ENCODE measurements at regions not wholly inside any gene's neighbourhood (a gene's known extent, or its start where the extent isn't known, plus 50 kb on each side); places are given as distances from the start of the nearest gene placed in this dataset.

GRCh38 chr14:61128382-61129167, 147.5 kb downstream of the SLC38A6 start:
- TF ChIP-seq CTCF (IDR thresholded peaks at IDR 0.05; ENCODE audit: insufficient read depth, low read depth, low read length) = no peak
- no peak for TF ChIP-seq EZH2 (IDR thresholded peaks at IDR 0.05; ENCODE audit: insufficient read depth, low read length)

All from astrocyte (in vitro differentiated cells and primary cell).